GM19023 (cell line): ENCODE measurements at regions not wholly inside any gene's neighbourhood (a gene's known extent, or its start where the extent isn't known, plus 50 kb on each side); places are given as distances from the start of the nearest gene placed in this dataset.

ENCODE experiments used
- ATAC-seq: cut with Tn5 transposase; IDR thresholded peaks from one replicate; pipeline ENCODE4 v1.9.1; 2021; ENCODE audit warnings: mild to moderate bottlenecking, moderate library complexity; ENCODE audit not compliant: unreplicated experiment

DNA sequence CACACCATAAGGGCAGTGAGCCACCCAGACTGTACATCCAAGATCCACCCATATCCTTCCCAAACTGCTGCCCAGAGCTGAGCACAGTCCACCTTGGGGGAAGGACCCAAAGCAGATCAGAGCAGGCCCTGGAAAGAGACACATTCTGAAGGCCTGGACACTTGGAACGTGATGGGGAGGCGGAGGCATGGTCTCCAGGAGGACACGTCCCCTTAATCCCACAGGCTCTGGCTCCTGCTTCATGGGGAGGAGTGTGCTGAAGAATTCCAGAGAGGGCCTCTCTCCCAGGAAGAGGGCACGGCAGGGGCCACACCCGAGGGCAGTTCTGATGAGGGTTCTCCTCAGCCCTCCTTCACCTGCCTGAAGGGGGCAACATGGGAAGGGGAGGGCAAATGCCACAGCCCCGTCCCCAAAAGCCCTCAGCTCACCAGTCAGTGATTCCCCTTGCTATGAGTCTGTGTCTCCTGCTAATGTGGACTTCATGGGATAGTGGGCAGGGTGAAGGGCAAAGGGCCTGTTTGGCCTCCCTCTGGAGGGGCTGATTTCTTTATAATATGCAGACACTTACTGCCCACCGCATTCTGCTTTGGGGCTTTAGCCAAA lies 276.8 kb downstream of the ENC1 start:
- no peak for ATAC-seq

DNA sequence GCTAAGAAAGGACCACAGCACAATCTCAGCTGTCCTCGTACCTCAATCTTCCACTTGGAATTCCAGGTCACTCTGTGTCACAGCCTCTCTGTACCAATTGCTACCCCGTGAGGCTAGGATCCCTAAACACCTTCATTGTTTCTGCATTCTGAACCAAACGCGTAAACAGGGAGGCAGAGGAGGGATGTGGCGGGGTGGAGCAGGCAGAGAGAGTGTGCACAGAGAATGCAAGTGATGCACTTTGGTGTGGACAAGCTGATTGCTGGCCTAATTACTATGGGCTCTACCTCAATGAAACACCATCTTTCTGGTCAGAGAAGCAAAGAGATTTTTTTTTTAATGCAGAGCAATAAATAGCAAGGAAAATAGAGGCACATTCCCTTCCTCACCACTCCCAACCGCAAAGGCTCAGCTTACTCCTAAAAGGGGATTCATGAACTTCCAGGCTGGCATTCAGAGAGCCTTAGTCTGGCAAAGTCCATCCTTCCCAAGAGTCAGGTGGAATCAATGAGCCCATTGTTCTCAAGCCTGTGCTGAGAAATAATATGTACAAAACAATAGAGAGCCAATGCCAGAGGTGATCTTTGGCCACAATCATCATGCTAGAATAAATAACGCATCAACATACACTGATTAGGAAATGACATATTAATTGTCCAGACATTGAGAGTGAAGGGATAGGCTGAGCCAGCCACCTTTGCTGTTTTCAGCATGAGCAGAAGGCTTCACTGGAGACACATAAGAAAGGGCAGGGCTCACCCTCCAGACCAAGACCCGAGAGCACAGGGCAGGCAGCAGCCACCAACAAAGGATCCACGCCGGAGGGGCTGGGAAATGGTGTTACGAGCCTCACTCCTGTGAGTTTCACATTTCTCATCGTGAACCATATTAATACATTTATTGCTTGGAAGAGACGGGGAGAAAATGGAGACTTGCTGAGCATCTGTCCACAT lies 278.8 kb downstream of the ENC1 start:
- ATAC-seq: no peak

DNA sequence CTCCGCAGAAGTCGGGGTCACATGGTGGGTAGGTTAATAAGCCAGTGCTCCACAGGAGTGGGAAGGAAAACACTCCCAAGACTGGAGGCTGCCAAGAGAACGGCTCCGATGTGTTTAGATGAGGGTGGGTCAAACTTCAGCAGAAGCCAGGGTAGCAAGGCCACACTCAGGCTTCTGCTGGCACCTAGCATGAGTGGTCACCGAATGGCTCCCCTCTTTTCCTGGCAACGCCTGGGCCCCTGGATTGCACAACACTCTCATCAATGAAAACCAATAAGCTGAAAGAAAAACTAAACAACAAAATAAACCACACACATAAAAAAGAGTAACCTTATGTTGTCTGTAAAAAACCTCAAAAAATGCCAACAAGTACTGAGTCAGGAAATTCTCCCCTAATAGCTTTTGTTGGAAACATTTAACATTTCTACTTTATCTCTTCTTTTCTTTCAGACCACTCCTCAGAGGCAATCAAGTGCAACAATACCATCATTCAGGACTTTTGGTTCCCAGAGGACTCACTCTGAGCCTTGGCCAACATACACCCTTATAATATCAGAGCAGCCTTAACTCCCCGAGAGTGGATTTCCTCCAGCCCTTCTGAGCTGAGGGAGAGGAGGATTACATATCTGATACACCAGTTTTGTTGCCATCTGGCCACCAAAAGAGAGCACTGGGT lies 279.9 kb downstream of the ENC1 start:
- no peak for ATAC-seq

DNA sequence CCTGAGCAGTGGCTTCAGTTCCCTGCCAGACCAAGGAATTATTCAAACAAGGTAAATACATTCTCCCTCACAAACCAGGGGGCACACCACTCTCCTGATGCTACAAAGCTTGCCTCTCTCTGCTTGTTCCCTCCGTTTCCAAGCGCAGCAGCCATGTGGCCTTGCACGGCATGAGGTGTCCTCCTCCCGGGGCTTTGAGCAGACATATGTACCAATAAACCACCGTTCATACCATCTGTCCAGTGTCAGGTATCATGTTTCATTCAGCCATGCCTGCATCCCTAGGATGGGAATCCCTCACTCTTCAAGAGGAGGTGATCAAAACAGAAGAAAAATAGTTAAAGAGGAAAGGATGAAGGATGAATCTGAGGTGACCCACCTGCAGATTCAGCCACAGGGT lies 282.7 kb downstream of the ENC1 start:
- no peak for ATAC-seq

DNA sequence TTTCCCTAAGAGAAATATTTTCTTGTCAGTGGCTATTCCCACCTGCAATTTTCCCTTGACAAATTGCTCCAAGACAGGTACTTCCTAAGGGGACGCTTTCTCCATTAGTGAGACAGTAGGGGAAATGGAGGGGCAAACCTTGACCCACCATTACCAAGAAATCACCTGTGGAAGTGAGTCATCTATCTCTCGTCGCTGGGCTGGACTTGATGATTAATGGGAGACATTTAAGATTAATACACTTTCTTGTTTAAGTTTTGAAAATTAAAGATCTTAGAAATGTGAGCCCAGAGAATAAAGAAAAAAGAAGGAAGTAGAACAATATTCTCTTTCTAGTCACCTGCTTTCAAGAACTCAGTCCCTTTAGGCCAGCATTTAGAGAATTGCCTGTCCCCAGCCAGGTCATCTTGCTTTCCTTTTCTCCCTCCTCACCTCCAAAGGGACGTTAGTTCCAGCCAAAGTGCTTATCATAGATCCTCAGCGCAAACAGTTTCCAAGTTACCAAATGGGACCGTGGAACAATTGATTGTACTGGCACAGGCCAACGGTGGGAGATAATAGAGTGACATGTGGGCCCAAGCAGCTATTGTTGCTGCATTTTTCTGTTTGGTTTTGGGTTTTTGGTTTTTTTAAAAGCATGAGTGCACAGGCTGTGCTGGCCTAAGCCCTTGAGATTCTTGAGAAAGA lies 284.4 kb downstream of the ENC1 start:
- ATAC-seq: no peak

DNA sequence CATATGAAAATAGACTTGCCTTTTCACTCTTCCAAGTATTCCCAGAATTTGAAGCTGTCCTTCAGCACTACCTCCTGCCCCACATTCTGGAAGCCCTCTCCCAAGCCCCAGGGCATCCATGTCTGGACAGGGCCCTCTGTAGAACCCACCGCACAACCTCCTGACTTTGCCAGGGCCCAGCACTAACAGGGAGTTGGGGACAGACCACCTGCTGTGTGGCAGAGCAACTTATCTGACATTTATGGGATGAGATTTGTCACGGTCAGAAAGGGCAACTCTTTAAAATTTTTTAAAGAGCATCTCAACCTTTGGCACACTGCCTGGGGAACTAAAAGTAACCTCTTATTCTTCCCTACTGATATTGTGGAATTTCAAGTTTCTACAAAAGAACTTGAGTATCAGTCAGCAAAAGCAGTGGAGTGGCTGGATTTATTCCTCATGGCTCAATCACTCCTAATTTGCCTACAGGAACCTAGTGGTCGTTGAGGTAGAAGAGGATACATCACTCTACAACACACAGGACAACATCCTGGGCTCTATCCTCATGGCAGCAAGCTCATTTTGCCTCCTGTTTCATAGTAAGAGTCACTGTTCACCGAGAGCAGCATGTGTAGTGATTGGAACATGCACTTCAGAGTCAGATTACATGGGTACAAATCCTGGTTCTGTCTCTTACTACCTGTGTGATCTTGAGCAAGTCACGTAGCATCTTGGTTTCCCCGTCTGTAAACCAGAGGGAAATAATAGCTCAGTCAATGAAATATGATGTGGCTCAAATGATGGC lies 285.3 kb downstream of the ENC1 start:
- ATAC-seq: no peak

DNA sequence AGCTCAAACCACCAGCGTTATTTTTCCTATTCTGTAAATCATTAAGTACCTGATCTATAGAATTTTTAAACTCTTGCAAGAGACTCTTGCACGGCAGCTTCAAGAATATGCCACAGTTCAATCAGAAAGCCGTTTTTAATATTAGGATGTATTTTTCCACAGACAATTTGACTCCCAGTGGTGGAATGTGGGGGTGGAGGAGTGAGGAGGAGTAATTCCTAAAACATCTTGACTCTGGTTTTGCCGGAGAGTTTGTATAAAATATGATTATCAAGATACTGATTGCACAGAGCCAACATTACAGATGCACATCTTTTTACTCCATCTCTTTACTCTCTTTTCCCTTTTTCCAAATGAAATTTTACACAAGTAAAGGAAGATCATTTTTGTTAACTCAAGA lies 288.3 kb downstream of the ENC1 start:
- ATAC-seq: no peak

DNA sequence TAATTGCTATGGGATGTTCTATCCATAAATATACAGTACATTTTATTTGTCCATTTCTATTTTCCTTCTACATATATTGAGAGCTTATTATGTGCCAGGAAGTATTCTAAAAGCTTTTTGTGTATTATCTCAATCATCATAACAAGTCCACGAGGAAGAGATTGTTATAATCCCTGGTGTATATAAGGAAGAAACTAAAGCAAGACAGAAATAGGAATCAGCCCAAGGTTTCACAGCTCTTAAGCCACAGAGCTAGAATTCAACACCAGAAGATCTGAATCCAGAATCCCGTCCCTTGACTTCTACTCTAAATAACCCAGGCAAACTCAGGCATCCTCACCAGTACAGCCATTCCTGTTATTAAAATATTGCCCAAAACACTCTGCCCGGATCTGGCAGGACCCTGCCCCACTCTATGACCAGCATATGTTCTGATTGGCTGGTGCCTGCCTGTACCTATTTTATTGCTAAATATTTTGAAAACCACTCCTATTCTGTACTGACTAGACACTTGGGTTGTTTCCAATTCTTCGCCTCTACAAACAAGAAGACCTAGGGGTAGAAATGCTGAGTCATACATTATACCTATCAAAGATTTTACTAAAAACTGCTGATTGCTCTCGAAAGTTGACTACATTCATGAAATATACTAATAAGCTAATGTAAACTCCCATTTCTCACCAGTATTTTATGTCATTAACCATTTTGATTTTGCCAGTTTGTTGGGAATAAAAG lies 297.4 kb downstream of the ENC1 start:
- no peak for ATAC-seq

DNA sequence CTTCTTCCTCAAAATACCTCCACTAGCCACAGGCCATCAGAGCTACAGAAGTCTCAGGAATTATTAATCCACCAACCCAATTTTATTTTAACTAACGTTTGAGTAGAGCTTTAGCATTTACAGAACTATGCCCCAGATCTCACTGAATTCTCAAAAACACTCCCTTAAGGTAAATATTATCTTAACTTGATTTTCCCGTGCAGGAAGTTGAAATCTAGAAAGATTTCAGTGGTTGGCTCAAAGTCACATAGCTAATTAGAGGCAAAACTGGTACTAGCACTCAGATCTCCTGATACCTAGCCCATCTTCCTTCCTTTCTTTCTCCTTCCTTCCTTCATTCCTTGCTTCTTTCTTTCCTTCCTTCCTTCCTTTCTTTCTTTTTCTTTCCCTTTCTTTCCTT lies 298.3 kb downstream of the ENC1 start:
- no peak for ATAC-seq

DNA sequence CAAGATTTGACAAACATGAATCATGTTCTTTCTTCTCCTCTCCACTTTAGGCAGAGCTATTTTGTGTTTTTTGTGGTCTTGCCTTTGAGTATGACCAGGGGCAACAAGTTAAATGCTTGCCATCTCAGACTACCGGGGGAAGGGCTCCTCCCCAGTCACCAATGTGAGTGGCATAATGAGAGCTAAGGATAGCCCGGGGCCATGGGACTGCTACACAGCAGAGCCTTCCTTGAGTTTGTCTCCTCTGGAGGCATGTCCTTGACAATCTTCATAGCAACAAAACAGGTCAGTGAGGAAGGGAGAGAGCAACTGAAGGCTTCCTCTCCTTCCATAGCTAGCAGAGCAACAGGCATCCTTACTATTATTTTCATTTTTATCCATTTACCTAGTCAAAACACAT lies 299.3 kb downstream of the ENC1 start:
- no peak for ATAC-seq

DNA sequence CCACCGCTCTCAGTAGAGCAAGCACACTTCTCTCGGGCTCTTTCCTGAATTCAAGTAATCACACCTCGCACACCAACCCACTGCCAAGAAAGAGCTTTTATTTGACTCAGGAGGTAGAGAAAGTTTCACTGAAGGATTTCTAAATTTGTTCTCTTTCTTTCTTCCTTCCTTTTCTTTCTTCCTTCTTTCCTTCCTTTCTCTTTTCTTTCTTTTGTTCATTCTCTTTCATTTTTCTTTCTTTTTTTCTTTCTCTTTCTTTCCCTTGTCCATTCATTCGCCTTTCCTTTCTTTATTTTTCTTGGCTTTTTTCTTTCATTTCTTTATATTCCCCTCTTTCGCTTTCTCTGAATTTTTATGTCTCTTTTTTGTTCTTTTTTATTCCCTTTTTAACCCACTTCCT lies 300.1 kb downstream of the ENC1 start:
- no peak for ATAC-seq

DNA sequence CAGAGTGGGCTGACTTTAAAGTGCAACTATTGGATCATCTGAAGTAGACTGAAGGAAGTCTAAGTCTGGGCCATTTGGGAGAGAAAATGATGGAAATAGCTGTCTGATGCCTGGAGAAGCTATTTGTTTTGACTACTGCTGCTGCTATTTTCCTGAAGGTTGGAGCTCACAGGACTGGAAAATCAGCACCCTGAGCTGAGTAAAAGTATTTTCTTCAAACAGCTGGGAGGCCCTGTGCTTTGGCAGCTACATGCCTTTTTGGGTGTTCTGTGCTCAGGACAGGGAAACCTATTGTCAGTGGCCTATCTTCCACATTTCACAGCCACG lies 302.6 kb downstream of the ENC1 start:
- no peak for ATAC-seq

DNA sequence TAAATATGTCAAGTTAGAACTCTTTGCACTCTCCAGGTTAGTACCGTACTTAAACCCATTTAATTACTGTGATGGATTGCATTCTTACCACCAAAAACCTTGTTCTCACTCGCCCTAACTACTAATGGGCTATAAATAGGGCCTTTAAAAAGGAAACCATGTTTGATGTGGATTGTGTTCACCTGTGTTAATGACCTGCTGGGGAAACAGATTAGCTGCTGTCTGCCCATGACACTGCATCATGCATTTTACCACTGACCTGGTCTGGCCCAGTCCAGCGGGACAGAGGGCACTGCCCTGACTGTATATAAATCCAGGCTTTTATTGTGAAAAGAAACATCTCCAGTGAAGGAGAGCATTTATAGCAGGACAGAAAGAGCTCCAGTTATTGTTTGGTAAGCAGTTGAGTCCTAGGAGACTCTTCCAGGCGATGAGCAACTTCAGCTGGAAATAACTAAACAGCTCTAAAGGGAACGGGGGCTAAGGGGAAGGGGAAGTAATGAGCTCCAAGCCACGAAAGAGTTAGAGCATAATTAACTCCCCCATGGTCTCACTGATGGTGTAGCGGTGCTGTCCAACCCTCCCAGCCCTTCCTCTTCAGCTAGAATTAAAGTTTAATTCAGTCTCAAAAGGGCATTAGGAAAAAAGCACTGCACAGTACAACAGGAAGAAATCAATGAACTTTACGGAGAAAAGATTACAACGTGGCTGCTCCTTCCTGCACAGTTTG lies 303.1 kb downstream of the ENC1 start:
- no peak for ATAC-seq

DNA sequence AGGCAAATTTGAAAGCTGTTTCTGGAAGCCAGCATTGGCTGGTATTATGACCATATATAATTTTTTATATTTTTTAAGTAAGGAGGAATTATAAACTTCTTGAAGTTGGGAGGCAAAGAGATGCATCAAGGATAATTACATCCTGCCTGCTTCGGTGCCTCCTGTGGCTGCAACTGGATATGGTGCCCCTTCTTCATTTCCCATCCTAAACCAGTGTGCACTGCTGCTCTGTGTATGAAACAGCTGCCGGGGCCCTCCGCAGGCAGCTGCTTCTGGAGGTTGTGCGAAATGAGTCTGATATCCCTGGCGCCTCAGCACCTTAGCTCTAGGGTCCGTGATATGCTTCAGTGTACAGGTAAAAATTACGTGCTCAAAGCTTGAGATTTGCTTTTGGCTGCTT lies 304.2 kb downstream of the ENC1 start:
- no peak for ATAC-seq

DNA sequence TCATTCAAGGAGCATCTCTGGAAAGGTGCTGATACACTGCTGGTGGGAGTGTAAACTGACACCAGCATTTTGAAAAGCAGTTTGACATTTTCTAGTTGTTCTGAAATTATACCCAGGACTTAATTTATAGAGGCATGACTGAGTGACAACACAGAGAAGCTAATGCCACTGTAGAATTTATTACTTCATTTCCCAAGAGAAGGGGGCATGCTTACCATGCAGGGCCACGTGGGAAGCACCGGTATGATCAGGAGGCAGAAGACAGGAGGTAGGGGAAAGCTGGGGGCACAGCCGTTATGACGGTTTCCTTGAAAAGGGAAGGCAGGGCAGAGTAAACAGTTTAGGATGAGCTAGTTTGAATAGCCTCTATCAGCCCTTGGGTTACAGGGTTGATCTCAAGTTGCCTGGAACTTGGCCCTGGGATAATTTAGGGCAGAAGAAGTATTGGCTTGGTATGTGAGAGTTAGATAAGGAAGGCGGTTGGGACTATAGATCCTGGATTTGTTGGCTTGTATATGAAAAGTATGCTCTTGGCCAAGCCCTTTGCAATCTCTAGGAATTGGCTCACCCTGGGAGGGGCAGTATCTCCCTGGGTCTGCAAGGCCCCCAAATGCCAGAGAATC lies 305.7 kb downstream of the ENC1 start:
- ATAC-seq: no peak

DNA sequence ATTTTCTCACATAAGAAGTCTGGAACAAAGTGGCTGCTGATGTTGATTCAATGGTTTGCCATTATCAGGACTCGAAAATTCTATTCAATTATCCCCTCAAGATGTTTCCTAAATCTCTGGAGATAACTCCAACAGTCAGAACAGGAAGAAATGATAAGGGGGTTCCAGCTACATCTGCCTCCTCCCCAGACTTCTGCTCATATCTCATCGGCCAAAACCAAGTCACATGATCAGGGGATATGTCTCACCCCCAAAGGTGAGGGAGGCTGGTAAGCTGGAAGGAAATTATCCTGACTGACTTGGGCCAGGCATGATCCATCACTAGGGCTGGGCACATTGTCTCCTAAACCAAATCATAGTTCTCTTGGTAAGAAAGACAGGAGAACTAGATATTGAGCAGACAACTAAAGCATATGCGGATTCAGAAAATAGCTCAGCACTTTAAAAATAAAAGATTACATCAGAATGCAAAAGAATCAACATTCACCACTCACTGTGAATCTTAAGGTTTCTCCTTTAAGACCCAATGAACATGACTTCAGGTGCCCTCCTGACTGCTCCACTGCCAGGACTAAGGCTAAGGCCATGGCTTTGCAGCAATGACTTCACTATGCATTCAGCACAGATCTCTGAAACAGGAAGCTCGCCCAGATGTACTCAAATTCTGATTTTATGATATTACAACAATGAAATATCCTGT lies 306.3 kb downstream of the ENC1 start:
- no peak for ATAC-seq

DNA sequence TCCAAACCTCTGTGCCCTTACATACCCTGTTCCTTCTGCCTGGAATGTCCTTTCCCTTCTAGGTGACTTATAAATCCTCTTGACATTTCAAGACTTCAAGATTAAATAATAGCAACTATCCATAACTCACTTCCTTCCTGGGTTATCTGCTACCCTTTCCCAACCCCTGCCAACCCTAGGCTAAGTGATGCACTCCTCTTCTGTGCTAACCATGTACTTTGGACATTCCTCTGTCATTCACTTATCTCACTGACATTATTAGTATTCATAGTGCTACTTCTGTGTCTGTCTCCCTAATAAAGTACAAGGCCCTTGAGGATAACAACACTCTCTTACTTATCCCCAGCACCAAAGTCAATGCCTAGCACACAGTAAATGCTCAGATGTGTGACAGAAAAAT lies 307.1 kb downstream of the ENC1 start:
- no peak for ATAC-seq

DNA sequence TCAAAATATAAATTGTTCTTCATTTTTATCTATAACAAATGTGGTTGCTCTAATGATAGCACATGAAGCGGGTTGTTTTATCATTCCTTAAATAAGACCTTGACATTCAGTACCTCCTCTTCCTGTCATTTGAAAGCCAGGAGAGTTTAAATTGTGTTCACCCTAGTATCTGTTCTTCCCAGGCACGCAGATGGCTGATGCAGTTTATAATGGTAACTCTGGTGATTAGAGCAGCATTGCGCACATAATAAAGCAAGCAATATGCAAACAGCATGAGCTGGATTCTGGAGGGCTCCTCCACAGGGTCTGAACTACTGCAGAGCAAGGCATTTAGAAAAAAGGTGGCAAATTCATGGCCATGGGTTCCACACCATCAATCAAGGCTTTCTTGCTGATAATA lies 307.8 kb downstream of the ENC1 start:
- ATAC-seq: no peak
